ENCODE measurements at regions not wholly inside any gene's neighbourhood (a gene's known extent, or its start where the extent isn't known, plus 50 kb on each side); places are given as distances from the start of the nearest gene placed in this dataset.
"Not testable (repeated sequence)": the region's sequence is repeated elsewhere in the genome, so short reads cannot be mapped to it uniquely, and the experiment has no call there.

- DNase-seq, result no peak
- TF ChIP-seq CTCF (IDR thresholded peaks at IDR 0.05), result no peak
- H3K36me3 ChIP-seq (ENCODE audit: low read depth), result no peaks in the 10 kb centered on the region
- ATAC-seq, result no peak
- no peak overlapping the region for H3K4me3 ChIP-seq
- peaks cover 9% of the 10 kb centered on the region for H3K9me3 ChIP-seq
- no peaks in the 10 kb centered on the region for H3K4me1 ChIP-seq (ENCODE audit: low read depth)
- intact Hi-C loops (cut with DNase I, micrococcal nuclease), result no loop called here
Observed at GRCh38 chr11:37858398-37858797, 1260.4 kb upstream of the RAG2 start.

GRCh38 chr11:37857726-37858125, 1259.7 kb upstream of the RAG2 start:
- Histone ChIP-seq H3K4me3 (no peak overlapping the region), H3K9me3 (peaks cover 12% of the 10 kb centered on the region), H3K36me3 (ENCODE audit: low read depth) (no peaks in the 10 kb centered on the region), H3K4me1 (ENCODE audit: low read depth) (no peaks in the 10 kb centered on the region)
- no peak for ATAC-seq
- no peak for DNase-seq
- no peak for TF ChIP-seq CTCF (IDR thresholded peaks at IDR 0.05)
- intact Hi-C loops (cut with DNase I, micrococcal nuclease), result no loop called here

- no peak for TF ChIP-seq CTCF (IDR thresholded peaks at IDR 0.05)
- intact Hi-C loops (cut with DNase I, micrococcal nuclease), result no loop called here
- no peak for DNase-seq
- no peaks in the 10 kb centered on the region for H3K36me3 ChIP-seq (ENCODE audit: low read depth)
- no peak for ATAC-seq
- H3K9me3 ChIP-seq, result peaks cover 11% of the 10 kb centered on the region
- H3K4me1 ChIP-seq (ENCODE audit: low read depth), result no peaks in the 10 kb centered on the region
- no peak overlapping the region for H3K4me3 ChIP-seq
Observed at GRCh38 chr11:37849706-37850105, 1251.7 kb upstream of the RAG2 start.

- TF ChIP-seq CTCF (IDR thresholded peaks at IDR 0.05), result no peak
- Histone ChIP-seq H3K36me3 (ENCODE audit: low read depth) (no peaks in the 10 kb centered on the region), H3K4me3 (no peak overlapping the region), H3K4me1 (ENCODE audit: low read depth) (no peaks in the 10 kb centered on the region), H3K9me3 (peaks cover 19% of the 10 kb centered on the region)
- intact Hi-C loops (cut with DNase I, micrococcal nuclease), result no loop called here
- ATAC-seq (no peak), DNase-seq (no peak)
Observed at GRCh38 chr11:37843603-37844002, 1245.6 kb upstream of the RAG2 start.

- H3K4me1 ChIP-seq (ENCODE audit: low read depth), result no peaks in the 10 kb centered on the region
- no peak for TF ChIP-seq CTCF (IDR thresholded peaks at IDR 0.05)
- ATAC-seq (no peak), DNase-seq (no peak)
- peaks cover 19% of the 10 kb centered on the region for H3K9me3 ChIP-seq
- intact Hi-C loops (cut with DNase I, micrococcal nuclease), result no loop called here
- H3K4me3 ChIP-seq, result no peak overlapping the region
- H3K36me3 ChIP-seq (ENCODE audit: low read depth), result no peaks in the 10 kb centered on the region
Observed at GRCh38 chr11:37841016-37841415, 1243.0 kb upstream of the RAG2 start.

- H3K36me3 ChIP-seq (ENCODE audit: low read depth); ATAC-seq; H3K4me1 ChIP-seq (ENCODE audit: low read depth); DNase-seq; H3K4me3 ChIP-seq; intact Hi-C loops (cut with DNase I, micrococcal nuclease): not testable (repeated sequence)
- peaks cover 19% of the 10 kb centered on the region for H3K9me3 ChIP-seq
Observed at GRCh38 chr11:37840345-37840744, 1242.3 kb upstream of the RAG2 start.

Data from mucosa of descending colon (tissue), 3 donors.